Stimulated activated CD4-positive, alpha-beta T cell treated with anti-CD3 and anti-CD28 coated beads, TNF-alpha, amount 100 ng/mL, for 1 hour (primary cell): ENCODE measurements at regions not wholly inside any gene's neighbourhood (a gene's known extent, or its start where the extent isn't known, plus 50 kb on each side); places are given as distances from the start of the nearest gene placed in this dataset.

Experiments
- DNase-seq, 3 donors: peaks; one replicate each; pipeline ENCODE4 v3.0.0-alpha.2; 2020; ENCODE audit warnings: low read depth in 3 of 3, low spot score in 1 of 3

- DNase-seq: no peak
Measured at GRCh38 chr12:89111964-89112363, 240.3 kb downstream of the DUSP6 start.

GRCh38 chr12:89108265-89108664 is 244.0 kb downstream of the DUSP6 start:
- DNase-seq: no peak

GRCh38 chr12:89106950-89107349 is 245.4 kb downstream of the DUSP6 start:
- no peak for DNase-seq

- DNase-seq: no peak
Measured at GRCh38 chr12:89105243-89105642, 247.1 kb downstream of the DUSP6 start.

GRCh38 chr12:89103831-89104230 is 248.5 kb downstream of the DUSP6 start:
- no peak for DNase-seq

GRCh38 chr12:89101440-89101839 is 250.9 kb downstream of the DUSP6 start:
- no peak for DNase-seq

GRCh38 chr12:89098441-89099112 is 253.7 kb downstream of the DUSP6 start:
- no peak for DNase-seq

- no peak for DNase-seq
Measured at GRCh38 chr12:89092297-89092696, 260.0 kb downstream of the DUSP6 start.

GRCh38 chr12:89091293-89091841 is 260.9 kb downstream of the DUSP6 start:
- DNase-seq: no peak

- no peak for DNase-seq
Measured at GRCh38 chr12:89089264-89089663, 263.0 kb downstream of the DUSP6 start.

- DNase-seq: no peak
Measured at GRCh38 chr12:89087876-89088275, 264.4 kb downstream of the DUSP6 start.

GRCh38 chr12:89087149-89087825 is 265.0 kb downstream of the DUSP6 start:
- DNase-seq: no peak

- no peak for DNase-seq
Measured at GRCh38 chr12:89085421-89085820, 266.9 kb downstream of the DUSP6 start.

GRCh38 chr12:89084751-89085150 is 267.6 kb downstream of the DUSP6 start:
- DNase-seq: no peak

GRCh38 chr12:89083491-89083890 is 268.8 kb downstream of the DUSP6 start:
- no peak for DNase-seq

- no peak for DNase-seq
Measured at GRCh38 chr12:89082370-89082753, 269.9 kb downstream of the DUSP6 start.

GRCh38 chr12:89081719-89082369 is 270.5 kb downstream of the DUSP6 start:
- no peak for DNase-seq

- DNase-seq: no peak
Measured at GRCh38 chr12:89080793-89081465, 271.4 kb downstream of the DUSP6 start.

GRCh38 chr12:89075880-89076540 is 276.3 kb downstream of the DUSP6 start:
- no peak for DNase-seq

- DNase-seq: no peak
Measured at GRCh38 chr12:89073659-89074058, 278.6 kb downstream of the DUSP6 start.

GRCh38 chr12:89073027-89073398 is 279.3 kb downstream of the DUSP6 start:
- no peak for DNase-seq
